CD8-positive, alpha-beta memory T cell (primary cell): ENCODE measurements at regions not wholly inside any gene's neighbourhood (a gene's known extent, or its start where the extent isn't known, plus 50 kb on each side); places are given as distances from the start of the nearest gene placed in this dataset.
"Not testable (repeated sequence)": the region's sequence is repeated elsewhere in the genome, so short reads cannot be mapped to it uniquely, and the experiment has no call there.

Experiments used
- CTCF ChIA-PET: fragments of 350-600 bp; sonication (Branson Sonifier 250); formaldehyde crosslinking; loops from one replicate; lab custom pipeline; 2021; ENCODE audit warnings: antibody characterized with exemption; lab: Charles Lee
- POLR2A ChIA-PET: fragments of 350-600 bp; sonication (Branson Sonifier 250); formaldehyde crosslinking; loops from one replicate; lab custom pipeline; 2021; ENCODE audit warnings: antibody characterized with exemption; lab: Charles Lee
- DNase-seq, 5 donors: peaks; one replicate each; pipeline versions ENCODE4 v3.0.0 to v3.0.0-alpha.2; 2020 to 2022; ENCODE audit warnings: mixed read lengths in 1 of 5
- H3K27ac ChIP-seq: one replicate; pipeline ENCODE4 v1.7.0; 2013; ENCODE audit warnings: low read depth, mild to moderate bottlenecking, low read length, moderate library complexity
- H3K27me3 ChIP-seq: 2 replicates; pipeline ENCODE4 v1.7.0; 2013; ENCODE audit warnings: low read length, mild to moderate bottlenecking; ENCODE audit not compliant: insufficient read depth, poor library complexity, severe bottlenecking
- H3K36me3 ChIP-seq: 2 replicates; pipeline ENCODE4 v1.7.0; 2013; ENCODE audit warnings: mild to moderate bottlenecking, low read length, moderate library complexity; ENCODE audit not compliant: insufficient read depth
- H3K4me1 ChIP-seq: 2 replicates; pipeline ENCODE4 v1.7.0; 2013; ENCODE audit warnings: mild to moderate bottlenecking, low read length, moderate library complexity; ENCODE audit not compliant: insufficient read depth
- H3K4me3 ChIP-seq: 2 replicates; pipeline ENCODE4 v1.7.0; 2013; ENCODE audit warnings: mild to moderate bottlenecking, low read length
- H3K9me3 ChIP-seq: 2 replicates; pipeline ENCODE4 v1.7.0; 2013; ENCODE audit warnings: mild to moderate bottlenecking, low read length
- H3K27ac Mint-ChIP-seq, 8 donors: one replicate each; pipeline ENCODE4 v1.8.0; 2020 to 2021; ENCODE audit warnings: mixed read lengths in 8 of 8, mild to moderate bottlenecking in 6 of 8, inconsistent platforms in 3 of 8, moderate library complexity in 3 of 8
- H3K27me3 Mint-ChIP-seq, 2 donors: one replicate each; pipeline ENCODE4 v1.8.0; 2020 to 2021; ENCODE audit warnings: mixed read lengths in 2 of 2, mild to moderate bottlenecking in 1 of 2, moderate library complexity in 1 of 2
- H3K36me3 Mint-ChIP-seq, 3 donors: one replicate each; pipeline ENCODE4 v1.8.0; 2020 to 2021; ENCODE audit warnings: mixed read lengths in 3 of 3, inconsistent platforms in 1 of 3, mild to moderate bottlenecking in 1 of 3
- H3K4me1 Mint-ChIP-seq, 3 donors: one replicate each; pipeline ENCODE4 v1.8.0; 2020 to 2021; ENCODE audit warnings: mixed read lengths in 3 of 3, inconsistent platforms in 1 of 3, mild to moderate bottlenecking in 1 of 3
- H3K4me3 Mint-ChIP-seq, 7 donors: one replicate each; pipeline ENCODE4 v1.8.0; 2020 to 2021; ENCODE audit warnings: mixed read lengths in 7 of 7, mild to moderate bottlenecking in 6 of 7, moderate library complexity in 4 of 7, inconsistent platforms in 2 of 7
- H3K9me3 Mint-ChIP-seq, 5 donors: one replicate each; pipeline ENCODE4 v1.8.0; 2020 to 2022; ENCODE audit warnings: mixed read lengths in 5 of 5, mild to moderate bottlenecking in 3 of 5, moderate library complexity in 2 of 5, inconsistent platforms in 1 of 5

DNA sequence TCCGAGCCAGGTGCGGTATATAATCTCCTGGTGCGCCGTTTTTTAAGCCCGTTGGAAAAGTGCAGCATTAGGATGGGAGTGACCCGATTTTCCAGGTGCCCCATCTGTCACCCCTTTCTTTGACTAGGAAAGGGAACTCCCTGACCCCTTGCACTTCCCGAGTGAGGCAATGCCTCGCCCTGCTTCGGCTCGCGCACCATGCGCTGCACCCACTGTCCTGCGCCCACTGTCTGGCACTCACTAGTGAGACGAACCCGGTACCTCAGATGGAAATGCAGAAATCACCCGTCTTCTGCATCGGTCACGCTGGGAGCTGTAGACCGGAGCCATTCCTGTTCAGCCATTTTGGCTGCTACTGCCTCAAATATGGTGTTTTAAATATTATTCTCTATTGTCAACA is 198.0 kb downstream of the MEIS1 start:
- DNase-seq, POLR2A ChIA-PET: not testable (repeated sequence)

DNA sequence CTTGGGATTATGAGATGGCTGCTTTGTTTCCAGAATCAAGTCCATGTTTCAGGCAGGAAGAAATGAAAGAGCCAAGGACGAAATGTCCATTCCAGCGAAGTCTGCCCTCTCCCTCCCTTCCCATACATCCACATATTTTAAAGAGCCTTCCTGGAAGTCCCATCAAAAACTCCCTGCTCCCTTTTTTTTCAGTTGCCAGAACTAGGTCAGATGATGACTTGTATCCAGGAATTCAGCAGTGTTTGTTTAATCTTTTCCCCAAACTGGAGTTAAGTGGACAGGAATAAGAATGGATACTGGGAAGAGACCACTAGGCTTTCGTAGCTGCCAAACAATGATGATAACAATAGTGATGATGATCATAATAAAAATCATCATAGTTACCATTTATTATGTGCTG is 198.7 kb downstream of the MEIS1 start:
- no peaks in the 10 kb centered on the region for H3K4me1 ChIP-seq
- Mint-ChIP-seq H3K27me3 (no peaks in the 10 kb centered on the region), H3K9me3 (peaks cover 3 to 7% (median 4%) of the 10 kb centered on the region in 5 donors), H3K4me3 (no peak overlapping the region), H3K27ac (no peak overlapping the region), H3K4me1 (no peaks in the 10 kb centered on the region), H3K36me3 (peaks cover 0 to 1% (median 0%) of the 10 kb centered on the region in 3 donors)
- no peaks in the 10 kb centered on the region for H3K9me3 ChIP-seq
- no peaks in the 10 kb centered on the region for H3K36me3 ChIP-seq
- no peaks in the 10 kb centered on the region for H3K27me3 ChIP-seq
- H3K4me3 ChIP-seq, result no peak overlapping the region
- ChIA-PET POLR2A (no interaction called here), CTCF (no interaction called here)
- H3K27ac ChIP-seq, result no peak overlapping the region
- DNase-seq, result no peak

More for the DNA sequence above, 198.0 kb downstream of the MEIS1 start:
- H3K4me1 ChIP-seq, H3K27me3 ChIP-seq, H3K27ac ChIP-seq, H3K4me3 ChIP-seq, H3K36me3 ChIP-seq, H3K4me1 Mint-ChIP-seq, CTCF ChIA-PET, H3K9me3 ChIP-seq, H3K27ac Mint-ChIP-seq, H3K36me3 Mint-ChIP-seq, H3K4me3 Mint-ChIP-seq, H3K27me3 Mint-ChIP-seq, H3K9me3 Mint-ChIP-seq: not testable (repeated sequence)

DNA sequence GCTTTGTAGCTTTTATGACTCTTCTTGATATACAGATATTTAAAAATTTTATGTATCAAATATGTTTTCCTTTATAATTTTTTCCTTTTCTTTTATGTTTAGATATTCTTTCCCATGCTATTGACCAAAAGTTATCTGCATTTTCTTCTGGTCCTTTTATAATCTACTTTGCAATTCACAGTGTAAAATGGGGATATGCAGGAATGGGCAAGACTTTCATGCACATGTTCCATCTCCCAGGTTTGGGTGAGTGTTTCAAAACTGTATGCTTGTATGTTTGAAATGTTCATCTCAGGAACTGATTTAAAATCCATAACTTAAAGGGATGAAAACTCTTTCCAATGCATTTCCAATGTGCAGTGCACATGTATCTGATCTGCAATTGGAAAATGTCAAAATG is 199.9 kb downstream of the MEIS1 start:
- ChIA-PET POLR2A (no interaction called here), CTCF (no interaction called here)
- Mint-ChIP-seq H3K27ac (no peak overlapping the region), H3K4me1 (no peaks in the 10 kb centered on the region), H3K4me3 (no peak overlapping the region), H3K9me3 (peaks cover 3 to 7% (median 4%) of the 10 kb centered on the region in 5 donors), H3K36me3 (peaks cover 0 to 1% (median 0%) of the 10 kb centered on the region in 3 donors), H3K27me3 (no peaks in the 10 kb centered on the region)
- Histone ChIP-seq H3K27me3 (no peaks in the 10 kb centered on the region), H3K36me3 (no peaks in the 10 kb centered on the region), H3K4me3 (no peak overlapping the region), H3K27ac (no peak overlapping the region), H3K9me3 (no peaks in the 10 kb centered on the region), H3K4me1 (no peaks in the 10 kb centered on the region)
- DNase-seq, result no peak

GRCh38 chr2:66641685-66642084 is 206.8 kb downstream of the MEIS1 start:
- Histone ChIP-seq H3K27ac (no peak overlapping the region), H3K4me1 (no peaks in the 10 kb centered on the region), H3K27me3 (no peaks in the 10 kb centered on the region), H3K9me3 (no peaks in the 10 kb centered on the region), H3K4me3 (no peak overlapping the region), H3K36me3 (no peaks in the 10 kb centered on the region)
- Mint-ChIP-seq H3K27me3 (no peaks in the 10 kb centered on the region), H3K27ac (no peak overlapping the region), H3K4me3 (no peak overlapping the region), H3K36me3 (peaks cover 0 to 1% (median 0%) of the 10 kb centered on the region in 3 donors), H3K4me1 (no peaks in the 10 kb centered on the region), H3K9me3 (peaks cover 2 to 10% (median 8%) of the 10 kb centered on the region in 5 donors)
- POLR2A ChIA-PET, result no interaction called here
- CTCF ChIA-PET, result no interaction called here
- no peak for DNase-seq

DNA sequence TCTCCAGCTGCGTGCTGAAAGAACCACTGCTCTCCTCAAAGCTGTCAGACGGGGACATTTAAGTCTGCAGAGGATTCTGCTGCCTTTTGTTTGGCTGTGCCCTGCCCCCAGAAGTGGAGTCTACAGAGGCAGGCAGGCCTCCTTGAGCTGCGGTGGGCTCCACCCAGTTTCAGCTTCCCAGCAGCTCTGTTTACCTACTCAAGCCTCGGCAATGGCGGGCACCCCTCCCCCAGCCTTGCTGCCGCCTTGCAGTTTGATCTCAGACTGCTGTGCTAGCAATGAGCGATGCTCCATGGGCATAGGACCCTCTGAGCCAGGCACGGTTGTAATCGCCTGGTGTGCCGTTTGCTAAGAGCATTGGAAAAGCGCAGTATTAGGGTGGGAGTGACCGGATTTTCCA is 213.2 kb downstream of the MEIS1 start:
- H3K36me3 Mint-ChIP-seq, H3K9me3 ChIP-seq, DNase-seq, H3K9me3 Mint-ChIP-seq, H3K27ac Mint-ChIP-seq, H3K27ac ChIP-seq, H3K4me1 Mint-ChIP-seq, H3K36me3 ChIP-seq, CTCF ChIA-PET, H3K4me1 ChIP-seq, H3K4me3 Mint-ChIP-seq, POLR2A ChIA-PET, H3K27me3 Mint-ChIP-seq, H3K27me3 ChIP-seq, H3K4me3 ChIP-seq: not testable (repeated sequence)

GRCh38 chr2:66649006-66649405 is 214.1 kb downstream of the MEIS1 start:
- Mint-ChIP-seq H3K9me3 (peaks cover 0 to 9% (median 4%) of the 10 kb centered on the region in 5 donors), H3K4me3 (no peak overlapping the region), H3K4me1 (no peaks in the 10 kb centered on the region), H3K36me3 (no peaks in the 10 kb centered on the region), H3K27ac (no peak overlapping the region), H3K27me3 (no peaks in the 10 kb centered on the region)
- H3K4me3 ChIP-seq, result no peak overlapping the region
- H3K27me3 ChIP-seq, result no peaks in the 10 kb centered on the region
- DNase-seq, result no peak
- POLR2A ChIA-PET, result no interaction called here
- H3K4me1 ChIP-seq, result no peaks in the 10 kb centered on the region
- no peaks in the 10 kb centered on the region for H3K36me3 ChIP-seq
- no peak overlapping the region for H3K27ac ChIP-seq
- CTCF ChIA-PET, result no interaction called here
- no peaks in the 10 kb centered on the region for H3K9me3 ChIP-seq

DNA sequence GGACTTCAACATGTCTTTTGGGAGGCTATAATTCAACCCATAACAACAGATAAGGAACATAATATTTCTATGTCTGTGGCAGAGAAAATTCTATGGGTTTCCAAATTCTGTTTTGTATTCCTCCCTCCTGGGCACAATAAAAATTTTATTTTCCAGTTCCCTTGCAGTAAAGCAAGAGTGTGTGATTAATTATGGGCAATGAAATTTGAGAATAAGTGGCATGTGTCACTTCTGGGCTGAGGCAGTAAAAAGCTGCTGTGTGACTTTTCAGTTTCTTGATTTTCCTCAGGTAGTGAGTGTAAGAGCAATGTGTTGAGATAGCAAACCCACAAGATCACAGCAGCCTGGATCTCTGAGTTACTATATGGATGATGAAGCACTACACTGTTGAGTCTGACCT is 216.4 kb downstream of the MEIS1 start:
- no peaks in the 10 kb centered on the region for H3K36me3 Mint-ChIP-seq
- no peaks in the 10 kb centered on the region for H3K9me3 ChIP-seq

DNA sequence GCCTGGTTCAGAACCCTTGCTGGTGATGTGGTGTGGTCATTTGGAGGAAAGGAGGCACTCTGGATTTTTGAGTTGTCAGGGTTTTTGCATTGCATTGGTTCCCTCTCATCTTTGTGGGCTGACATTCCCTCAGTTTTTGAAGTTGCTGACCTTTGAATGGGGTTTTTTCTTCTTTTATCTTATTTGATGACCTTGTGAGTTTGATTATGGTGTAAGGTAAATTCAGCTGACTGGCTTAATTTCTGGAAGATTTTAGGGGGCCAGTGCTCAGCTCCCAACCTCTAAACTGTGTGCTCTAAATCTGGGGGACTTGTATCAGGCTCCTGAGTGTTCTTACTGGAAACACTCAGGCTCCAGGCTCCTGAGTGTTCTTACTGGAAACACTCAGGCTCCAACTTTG is 225.9 kb downstream of the MEIS1 start:
- Mint-ChIP-seq H3K27ac (no peak overlapping the region), H3K4me3 (no peak overlapping the region), H3K36me3 (no peaks in the 10 kb centered on the region), H3K4me1 (no peaks in the 10 kb centered on the region), H3K9me3 (peaks cover 5 to 11% (median 6%) of the 10 kb centered on the region in 5 donors), H3K27me3 (no peaks in the 10 kb centered on the region)
- ChIA-PET CTCF (no interaction called here), POLR2A (no interaction called here)
- H3K4me3 ChIP-seq, result no peak overlapping the region
- H3K36me3 ChIP-seq, result no peaks in the 10 kb centered on the region
- DNase-seq, result no peak
- no peaks in the 10 kb centered on the region for H3K9me3 ChIP-seq
- no peak overlapping the region for H3K27ac ChIP-seq
- no peaks in the 10 kb centered on the region for H3K4me1 ChIP-seq
- no peaks in the 10 kb centered on the region for H3K27me3 ChIP-seq

More for the DNA sequence above, 216.4 kb downstream of the MEIS1 start:
- Mint-ChIP-seq H3K27ac (no peak overlapping the region), H3K27me3 (no peaks in the 10 kb centered on the region), H3K9me3 (peaks cover 0 to 5% (median 2%) of the 10 kb centered on the region in 5 donors), H3K4me3 (no peak overlapping the region), H3K4me1 (no peaks in the 10 kb centered on the region)
- H3K4me3 ChIP-seq, result no peak overlapping the region
- CTCF ChIA-PET, result no interaction called here
- no peak for DNase-seq
- no peaks in the 10 kb centered on the region for H3K36me3 ChIP-seq
- H3K27ac ChIP-seq, result no peak overlapping the region
- POLR2A ChIA-PET, result no interaction called here
- H3K27me3 ChIP-seq, result no peaks in the 10 kb centered on the region
- H3K4me1 ChIP-seq, result no peaks in the 10 kb centered on the region
